Tibial nerve (tissue), 4 donors: ENCODE measurements at regions not wholly inside any gene's neighbourhood (a gene's known extent, or its start where the extent isn't known, plus 50 kb on each side); places are given as distances from the start of the nearest gene placed in this dataset.

Source experiments
- EP300 ChIP-seq, 2 donors: sonication (generic); formaldehyde crosslinking; IDR thresholded peaks; one replicate each; pipeline ENCODE4 v1.6.1; 2017; ENCODE audit warnings: antibody characterized with exemption in 2 of 2, mild to moderate bottlenecking in 1 of 2
- TF ChIP-seq, protein P1 (sequence below), 5 experiments: fragments of 200-600 bp in 3 of 5; fragments of 450-650 bp in 2 of 5; sonication (generic) in 3 of 5; IDR thresholded peaks; one replicate each; pipeline ENCODE4 v1.5.1; 2016 to 2019; ENCODE audit warnings: antibody characterized with exemption in 5 of 5, mild to moderate bottlenecking in 3 of 5, moderate library complexity in 2 of 5

DNA sequence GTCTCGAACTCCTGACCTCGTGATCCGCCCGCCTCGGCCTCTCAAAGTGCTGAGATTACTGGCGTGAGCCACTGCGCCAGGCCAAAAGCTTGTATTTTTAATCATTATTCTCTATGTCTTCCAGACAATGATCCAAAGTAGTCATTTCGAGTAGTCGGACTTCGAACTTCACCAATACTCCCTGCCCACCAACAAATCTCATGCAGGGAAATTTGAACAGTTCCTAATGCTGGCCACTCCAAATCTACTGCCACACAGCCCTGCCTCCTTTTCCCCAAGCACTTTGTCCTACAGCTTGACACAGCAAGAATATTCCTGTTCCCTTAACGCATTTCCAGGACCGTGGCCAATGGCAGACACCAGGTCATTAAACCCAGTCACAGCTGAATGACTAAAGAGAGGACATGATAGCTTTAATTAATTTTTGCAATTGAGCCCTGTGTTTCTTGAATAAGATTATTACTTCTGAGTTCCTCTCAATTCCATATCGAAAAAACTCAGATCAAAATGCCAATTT lies 142.3 kb upstream of the NRP1 start:
- TF ChIP-seq, protein P1, sequence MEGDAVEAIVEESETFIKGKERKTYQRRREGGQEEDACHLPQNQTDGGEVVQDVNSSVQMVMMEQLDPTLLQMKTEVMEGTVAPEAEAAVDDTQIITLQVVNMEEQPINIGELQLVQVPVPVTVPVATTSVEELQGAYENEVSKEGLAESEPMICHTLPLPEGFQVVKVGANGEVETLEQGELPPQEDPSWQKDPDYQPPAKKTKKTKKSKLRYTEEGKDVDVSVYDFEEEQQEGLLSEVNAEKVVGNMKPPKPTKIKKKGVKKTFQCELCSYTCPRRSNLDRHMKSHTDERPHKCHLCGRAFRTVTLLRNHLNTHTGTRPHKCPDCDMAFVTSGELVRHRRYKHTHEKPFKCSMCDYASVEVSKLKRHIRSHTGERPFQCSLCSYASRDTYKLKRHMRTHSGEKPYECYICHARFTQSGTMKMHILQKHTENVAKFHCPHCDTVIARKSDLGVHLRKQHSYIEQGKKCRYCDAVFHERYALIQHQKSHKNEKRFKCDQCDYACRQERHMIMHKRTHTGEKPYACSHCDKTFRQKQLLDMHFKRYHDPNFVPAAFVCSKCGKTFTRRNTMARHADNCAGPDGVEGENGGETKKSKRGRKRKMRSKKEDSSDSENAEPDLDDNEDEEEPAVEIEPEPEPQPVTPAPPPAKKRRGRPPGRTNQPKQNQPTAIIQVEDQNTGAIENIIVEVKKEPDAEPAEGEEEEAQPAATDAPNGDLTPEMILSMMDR (IDR thresholded peaks at IDR 0.05): no peak
- no peak for TF ChIP-seq EP300 (IDR thresholded peaks at IDR 0.05)
